ENCODE measurements at regions not wholly inside any gene's neighbourhood (a gene's known extent, or its start where the extent isn't known, plus 50 kb on each side); places are given as distances from the start of the nearest gene placed in this dataset.

- H4K20me1 ChIP-seq (replicated peaks in 1 of 2; ENCODE audit: control insufficient read depth in 1 of 2, insufficient read depth in 2 of 2, low read length in 2 of 2), result no peaks in the 10 kb centered on the region
- ChIA-PET CTCF (ENCODE audit: partially characterized antibody) (interaction anchor here (1.3 kb wide), 1 partner anchor 116 kb away, joined by 3 read pairs; no protein-coding TSS in a partner anchor), POLR2A (ENCODE audit: partially characterized antibody) (interaction anchor here (1.3 kb wide), 1 partner anchor 9 kb away, joined by 4 read pairs; no protein-coding TSS in a partner anchor)
- no peaks in the 10 kb centered on the region for H3K79me1 ChIP-seq (ENCODE audit: low read depth, low read length)
- no peak overlapping the region for H2BK5ac ChIP-seq (ENCODE audit: low read depth, low read length)
- no peak overlapping the region for H2BK120ac ChIP-seq (replicated peaks; ENCODE audit: low read depth, low read length)
- H3K14ac ChIP-seq (ENCODE audit: insufficient read length), result no peak overlapping the region
- no peak overlapping the region for H3K4me2 ChIP-seq (ENCODE audit: insufficient read depth in 1 of 2, low read depth in 2 of 2, low read length in 2 of 2)
- H3K4me3 ChIP-seq (ENCODE audit: extremely low read depth in 1 of 4, insufficient read depth in 2 of 4, low read depth in 3 of 4, low read length in 4 of 4), result no peak overlapping the region
- no peak overlapping the region for H3K9ac ChIP-seq (replicated peaks in 1 of 4; ENCODE audit: extremely low read depth in 1 of 4, low read depth in 3 of 4, low read length in 3 of 4)
- WGBS, 2 experiments (ENCODE audit: extremely low coverage in 1 of 2, insufficient coverage in 1 of 2, insufficient read length in 1 of 2, insufficient replicate concordance in 2 of 2, low coverage in 1 of 2, low lambda C conversion rate in 2 of 2, missing lambda C conversion rate in 1 of 2), result 92% methylated on average over 3 of the region's 3 CpGs; no CpG with 5 or more reads in 1 of the 2 experiments
- H3K23ac ChIP-seq (ENCODE audit: insufficient read length), result no peak overlapping the region
- H2AK5ac ChIP-seq (ENCODE audit: low read depth, low read length), result no peak overlapping the region
- no peaks in the 10 kb centered on the region for H3K36me3 ChIP-seq (ENCODE audit: control insufficient read depth in 2 of 4, insufficient read depth in 4 of 4, low read length in 3 of 4)
- H3K4ac ChIP-seq (replicated peaks; ENCODE audit: insufficient read length, low read depth, low read length), result peak overlapping the region; percentile 70
- TF ChIP-seq EZH2 (IDR thresholded peaks at IDR 0.05; ENCODE audit: low read depth, low read length, severe bottlenecking), result no peak
- TF ChIP-seq TEAD4 (IDR thresholded peaks at IDR 0.05; ENCODE audit: low read depth, low read length), result no peak
- no peak for TF ChIP-seq BACH1 (IDR thresholded peaks at IDR 0.05; ENCODE audit: low read length)
- TF ChIP-seq CTCF (IDR thresholded peaks at IDR 0.05; ENCODE audit: control extremely low read depth in 1 of 3, insufficient read depth in 1 of 3, low read depth in 1 of 3, low read length in 3 of 3), result no peak
- no peak for TF ChIP-seq GTF2F1 (IDR thresholded peaks at IDR 0.05; ENCODE audit: borderline replicate concordance, low read depth, low read length)
- no peak for TF ChIP-seq HDAC2 (IDR thresholded peaks at IDR 0.05; ENCODE audit: borderline replicate concordance in 1 of 2, low read depth in 2 of 2, low read length in 2 of 2)
- no peak overlapping the region for H2BK15ac ChIP-seq (ENCODE audit: low read length)
- H4K8ac ChIP-seq (ENCODE audit: extremely low read depth, insufficient read depth, low read length), result no peak overlapping the region
- peaks cover 0 to 3% of the 10 kb centered on the region in 2 experiments; a peak in 1 of 4 replicates for H3K9me3 ChIP-seq (ENCODE audit: insufficient read depth in 2 of 2, low read depth in 1 of 2, low read length in 1 of 2)
- no peak overlapping the region for H2BK12ac ChIP-seq (ENCODE audit: low read depth, low read length)
- H3K79me2 ChIP-seq (ENCODE audit: control insufficient read depth in 1 of 2, insufficient read depth in 2 of 2, low read length in 2 of 2), result no peaks in the 10 kb centered on the region
- no peak overlapping the region for H2AFZ ChIP-seq (ENCODE audit: low read length)
- H3K18ac ChIP-seq (ENCODE audit: extremely low read depth, low read length), result no peak overlapping the region
- no peaks in the 10 kb centered on the region for H3K23me2 ChIP-seq (ENCODE audit: low read depth, low read length)
- no peaks in the 10 kb centered on the region; a peak in 1 of 7 replicates for H3K27me3 ChIP-seq (replicated peaks in 1 of 4; ENCODE audit: control insufficient read depth in 3 of 4, extremely low read depth in 1 of 4, insufficient read depth in 3 of 4, low read length in 3 of 4)
- no peak overlapping the region for H3K56ac ChIP-seq (replicated peaks; ENCODE audit: insufficient read length, low read depth, low read length)
- H4K91ac ChIP-seq (replicated peaks; ENCODE audit: insufficient read length, low read length), result no peak overlapping the region
- no peak overlapping the region for H2BK20ac ChIP-seq (ENCODE audit: low read length)
- H3K4me1 ChIP-seq (replicated peaks in 1 of 4; ENCODE audit: control insufficient read depth in 3 of 4, insufficient read depth in 4 of 4, low read length in 3 of 4), result peaks cover 0 to 5% (median 3%) of the 10 kb centered on the region in 4 experiments; a peak in 4 of 7 replicates
- FAIRE-seq, result no peak
- no peak overlapping the region for H3K27ac ChIP-seq (ENCODE audit: low read depth, low read length)
- no peak for DNase-seq (ENCODE audit: low read depth in 1 of 2, low spot score in 2 of 2)
- H4K5ac ChIP-seq (ENCODE audit: insufficient read length, low read depth, low read length), result no peak overlapping the region
Observed at GRCh38 chr5:98651715-98652114, 121.7 kb upstream of the RGMB start.

Data from H1 (cell line).